HEK293T (cell line): ENCODE measurements at regions not wholly inside any gene's neighbourhood (a gene's known extent, or its start where the extent isn't known, plus 50 kb on each side); places are given as distances from the start of the nearest gene placed in this dataset.
"Not testable (repeated sequence)": the region's sequence is repeated elsewhere in the genome, so short reads cannot be mapped to it uniquely, and the experiment has no call there.

ENCODE experiments used
- CTCF ChIA-PET: fragments of 350-600 bp; formaldehyde crosslinking; extraction: SDS; loops from one replicate; lab custom pipeline; 2021; ENCODE audit warnings: antibody characterized with exemption, inconsistent platforms; lab: Yijun Ruan, JAX
- POLR2A ChIA-PET: fragments of 350-600 bp; formaldehyde crosslinking; extraction: SDS; loops from one replicate; lab custom pipeline; 2020; ENCODE audit warnings: antibody characterized with exemption, inconsistent platforms; lab: Yijun Ruan, JAX
- DNase-seq: peaks from one replicate; pipeline ENCODE4 v3.0.0; 2012; ENCODE audit warnings: mixed read lengths; ENCODE audit errors: extremely low spot score
- ARNT ChIP-seq: fragments of 450-650 bp; IDR thresholded peaks from 2 replicates; pipeline ENCODE4 v1.6.1; 2017; ENCODE audit warnings: mild to moderate bottlenecking
- BHLHE40 ChIP-seq: fragments of 450-650 bp; IDR thresholded peaks from 2 replicates; pipeline ENCODE4 v1.6.1; 2016; ENCODE audit warnings: mild to moderate bottlenecking, moderate library complexity, borderline replicate concordance
- CTBP1 ChIP-seq: fragments of 450-650 bp; IDR thresholded peaks from 2 replicates; pipeline ENCODE4 v1.6.1; 2016; ENCODE audit warnings: borderline replicate concordance
- ELF4 ChIP-seq: fragments of 450-650 bp; IDR thresholded peaks from 2 replicates; pipeline ENCODE4 v1.6.1; 2017; ENCODE audit warnings: antibody characterized with exemption
- FOXA1 ChIP-seq: fragments of 450-650 bp; IDR thresholded peaks from 2 replicates; pipeline ENCODE4 v1.6.1; 2016; ENCODE audit warnings: mild to moderate bottlenecking
- FOXK2 ChIP-seq: fragments of 450-650 bp; IDR thresholded peaks from 2 replicates; pipeline ENCODE4 v1.6.1; 2016; ENCODE audit warnings: mild to moderate bottlenecking
- FOXM1 ChIP-seq: fragments of 450-650 bp; IDR thresholded peaks from 2 replicates; pipeline ENCODE4 v1.6.1; 2017; ENCODE audit warnings: mild to moderate bottlenecking, borderline replicate concordance
- HDGF ChIP-seq: fragments of 450-650 bp; IDR thresholded peaks from 2 replicates; pipeline ENCODE4 v1.6.1; 2017; ENCODE audit warnings: antibody characterized with exemption, borderline replicate concordance
- L3MBTL2 ChIP-seq: fragments of 450-650 bp; conservative IDR thresholded peaks from 2 replicates; pipeline ENCODE4 v1.6.1; 2016; ENCODE audit warnings: mild to moderate bottlenecking
- LEF1 ChIP-seq: fragments of 450-650 bp; IDR thresholded peaks from 2 replicates; pipeline ENCODE4 v1.6.1; 2017; ENCODE audit warnings: mild to moderate bottlenecking, borderline replicate concordance
- NFRKB ChIP-seq: fragments of 450-650 bp; IDR thresholded peaks from 2 replicates; pipeline ENCODE4 v1.6.1; 2016; ENCODE audit warnings: mild to moderate bottlenecking, moderate library complexity
- SP1 ChIP-seq: fragments of 450-650 bp; IDR thresholded peaks from 2 replicates; pipeline ENCODE4 v1.6.1; 2017
- SUZ12 ChIP-seq: fragments of 450-650 bp; IDR thresholded peaks from 2 replicates; pipeline ENCODE4 v1.6.1; 2016; ENCODE audit warnings: mild to moderate bottlenecking
- TARDBP ChIP-seq: fragments of 450-650 bp; IDR thresholded peaks from 2 replicates; pipeline ENCODE4 v1.6.1; 2016
- TF ChIP-seq, protein P1 (sequence below): fragments of 450-650 bp; IDR thresholded peaks from 2 replicates; pipeline ENCODE4 v1.6.1; 2016

DNA sequence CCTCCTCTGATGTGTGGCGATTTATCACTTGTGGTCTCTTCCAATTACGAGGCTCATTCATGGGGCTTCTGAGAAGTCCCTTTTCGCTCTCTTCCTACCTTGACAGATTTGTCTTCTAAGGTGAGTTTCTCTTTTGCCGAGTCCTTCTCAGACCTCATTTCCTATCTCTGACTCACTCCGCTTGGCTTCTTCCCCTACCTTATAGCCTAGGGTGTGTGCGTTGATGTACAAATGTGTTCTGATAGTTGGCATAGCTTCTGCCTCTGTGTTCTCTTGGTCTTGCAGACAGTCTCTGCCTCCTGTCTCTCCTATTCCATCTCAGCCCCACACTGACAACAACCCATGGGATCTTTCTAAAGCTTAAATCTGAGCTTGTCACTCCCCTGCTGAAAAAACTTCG is 56.9 kb upstream of the SHB start:
- no peak for TF ChIP-seq NFRKB
- no peak for TF ChIP-seq LEF1
- TF ChIP-seq BHLHE40, result no peak
- no peak for TF ChIP-seq FOXK2
- TF ChIP-seq ELF4, result no peak
- TF ChIP-seq L3MBTL2, result no peak
- no peak for TF ChIP-seq TARDBP
- TF ChIP-seq CTBP1, result no peak
- TF ChIP-seq HDGF, result no peak
- no peak for TF ChIP-seq SP1
- TF ChIP-seq ARNT, result no peak
- TF ChIP-seq SUZ12, result no peak
- TF ChIP-seq, protein P1, sequence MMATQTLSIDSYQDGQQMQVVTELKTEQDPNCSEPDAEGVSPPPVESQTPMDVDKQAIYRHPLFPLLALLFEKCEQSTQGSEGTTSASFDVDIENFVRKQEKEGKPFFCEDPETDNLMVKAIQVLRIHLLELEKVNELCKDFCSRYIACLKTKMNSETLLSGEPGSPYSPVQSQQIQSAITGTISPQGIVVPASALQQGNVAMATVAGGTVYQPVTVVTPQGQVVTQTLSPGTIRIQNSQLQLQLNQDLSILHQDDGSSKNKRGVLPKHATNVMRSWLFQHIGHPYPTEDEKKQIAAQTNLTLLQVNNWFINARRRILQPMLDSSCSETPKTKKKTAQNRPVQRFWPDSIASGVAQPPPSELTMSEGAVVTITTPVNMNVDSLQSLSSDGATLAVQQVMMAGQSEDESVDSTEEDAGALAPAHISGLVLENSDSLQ, result no peak
- no peak for TF ChIP-seq FOXA1
- ChIA-PET POLR2A (no interaction called here), CTCF (no interaction called here)
- no peak for DNase-seq

DNA sequence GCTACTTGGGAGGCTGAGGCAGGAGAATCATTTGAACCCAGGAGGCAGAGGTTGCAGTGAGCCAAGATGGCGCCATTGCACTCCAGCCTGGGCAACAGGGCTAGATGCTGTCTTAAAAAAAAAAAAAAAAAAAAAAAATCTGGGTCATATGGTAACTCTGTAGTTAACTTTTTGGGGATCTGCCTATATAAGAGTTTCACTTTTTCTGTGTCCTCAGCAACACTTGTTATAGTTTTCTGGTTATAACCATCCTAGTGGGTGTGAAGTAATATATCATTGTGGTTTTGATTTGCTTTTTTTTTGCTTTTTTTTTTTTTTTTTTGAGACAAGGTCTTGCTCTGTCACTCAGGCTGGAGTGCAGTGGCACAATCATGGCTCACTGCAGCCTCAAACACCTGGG is 54.3 kb upstream of the SHB start:
- DNase-seq, POLR2A ChIA-PET, CTCF ChIA-PET: not testable (repeated sequence)

DNA sequence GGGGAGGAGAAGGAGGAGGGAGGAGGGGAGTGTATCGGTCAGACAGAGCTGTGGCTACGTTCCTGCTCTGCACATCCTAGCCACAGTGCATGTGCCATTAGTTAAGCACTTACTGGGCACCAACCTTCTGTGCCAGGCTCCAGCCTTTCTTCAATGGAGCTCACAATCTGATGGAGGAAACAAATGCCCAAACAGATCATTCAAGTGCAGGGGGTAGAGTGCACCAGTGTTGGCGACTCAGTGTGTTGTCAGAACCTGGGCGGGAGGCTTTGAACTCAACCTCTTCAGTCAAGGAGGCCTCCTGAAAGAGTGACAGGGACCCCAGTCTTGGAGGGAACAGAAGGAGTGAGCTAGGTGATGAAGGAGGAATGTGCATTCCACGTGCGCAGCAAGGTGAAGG is 51.9 kb upstream of the SHB start:
- no peak for DNase-seq
- ChIA-PET POLR2A (no interaction called here), CTCF (no interaction called here)
- no peak for TF ChIP-seq LEF1
- no peak for TF ChIP-seq HDGF
- TF ChIP-seq ARNT, result no peak
- TF ChIP-seq SP1, result no peak
- TF ChIP-seq FOXM1, result no peak
- no peak for TF ChIP-seq FOXA1
- no peak for TF ChIP-seq BHLHE40

DNA sequence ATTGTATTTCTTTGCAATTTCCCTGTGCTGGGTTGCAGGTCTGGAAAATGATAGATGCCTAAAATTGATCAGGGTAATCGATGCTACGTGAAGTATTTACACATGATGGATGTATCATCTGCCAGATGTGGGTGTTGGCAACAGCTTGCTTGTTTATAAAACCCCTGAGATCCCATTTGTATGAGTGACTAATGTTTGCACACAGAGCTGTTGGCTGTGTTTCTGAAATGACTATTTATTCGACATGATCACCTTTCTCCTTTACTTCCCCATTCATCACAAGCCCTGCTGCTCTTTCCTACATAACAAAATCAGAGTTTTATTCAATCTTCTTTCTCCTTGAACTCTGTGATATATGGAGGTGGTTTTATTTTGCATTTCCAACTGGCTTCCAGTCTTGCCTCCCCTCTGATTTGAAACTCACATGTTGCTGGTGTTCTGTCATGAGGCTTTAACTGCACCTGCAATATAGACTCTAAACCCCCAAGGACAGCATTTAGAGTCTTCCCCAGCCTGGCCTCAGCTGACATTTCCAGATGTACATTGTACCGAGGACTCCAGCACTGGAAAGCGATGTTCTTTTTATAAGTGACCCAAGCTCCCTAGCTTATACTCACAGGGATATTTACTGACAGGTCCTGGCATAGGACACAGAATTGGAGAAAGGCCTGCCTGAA is 50.7 kb upstream of the SHB start:
- no peak for DNase-seq
- ChIA-PET POLR2A (no interaction called here), CTCF (no interaction called here)
- TF ChIP-seq, protein P1, result no peak
- TF ChIP-seq FOXK2 (no peak), FOXM1 (no peak), ARNT (no peak), ELF4 (no peak), SUZ12 (no peak), LEF1 (no peak), HDGF (no peak), FOXA1 (no peak)

DNA sequence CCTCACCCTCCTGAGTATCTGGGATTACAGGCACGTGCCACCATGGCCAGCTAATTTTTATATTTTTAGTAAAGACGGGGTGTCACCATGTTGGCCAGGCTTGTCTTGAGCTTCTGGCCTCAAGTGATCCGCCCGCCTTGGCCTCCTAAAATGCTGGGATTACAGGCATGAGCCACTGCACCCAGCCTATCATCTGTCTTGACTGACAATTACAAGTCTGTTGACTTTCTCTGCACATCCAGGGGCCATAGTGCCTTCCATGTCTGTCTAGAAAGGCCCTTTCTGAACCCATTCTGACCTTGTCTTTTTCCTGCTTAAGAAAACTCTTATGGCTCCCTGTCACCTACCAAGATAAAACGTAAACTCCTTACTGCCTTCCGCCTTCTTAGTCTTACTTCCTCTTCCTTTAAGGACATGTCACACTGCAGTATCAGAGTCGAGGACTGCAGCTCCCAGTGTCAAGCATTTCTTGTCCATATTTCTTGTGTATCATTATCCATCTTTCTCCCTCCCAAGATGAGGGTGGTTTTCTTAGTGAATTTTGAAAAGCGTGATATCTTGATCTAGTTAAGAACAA is 49.9 kb upstream of the SHB start:
- TF ChIP-seq CTBP1 (no peak), FOXK2 (no peak)
- TF ChIP-seq, protein P1, result no peak
- POLR2A ChIA-PET, result no interaction called here
- CTCF ChIA-PET, result no interaction called here
- no peak for DNase-seq
